HG02623 (cell line): ENCODE measurements at regions not wholly inside any gene's neighbourhood (a gene's known extent, or its start where the extent isn't known, plus 50 kb on each side); places are given as distances from the start of the nearest gene placed in this dataset.

ENCODE experiments used
- ATAC-seq: cut with Tn5 transposase; IDR thresholded peaks from one replicate; pipeline ENCODE4 v1.9.1; 2021; ENCODE audit warnings: moderate library complexity; ENCODE audit not compliant: unreplicated experiment

GRCh38 chr4:171186700-171187099, 626.5 kb upstream of the GALNTL6 start:
- no peak for ATAC-seq

- no peak for ATAC-seq
Observed at GRCh38 chr4:171181090-171181489, 632.1 kb upstream of the GALNTL6 start.

GRCh38 chr4:171170671-171171070, 642.5 kb upstream of the GALNTL6 start:
- no peak for ATAC-seq

- no peak for ATAC-seq
Observed at GRCh38 chr4:171169396-171169795, 643.8 kb upstream of the GALNTL6 start.

- ATAC-seq: no peak
Observed at GRCh38 chr4:171162478-171162877, 650.7 kb upstream of the GALNTL6 start.

GRCh38 chr4:171157462-171158082, 655.6 kb upstream of the GALNTL6 start:
- ATAC-seq: no peak

- ATAC-seq: no peak
Observed at GRCh38 chr4:171142639-171143038, 670.6 kb upstream of the GALNTL6 start.

GRCh38 chr4:171142045-171142444, 671.2 kb upstream of the GALNTL6 start:
- no peak for ATAC-seq

GRCh38 chr4:171130256-171130801, 682.9 kb upstream of the GALNTL6 start:
- ATAC-seq: no peak

GRCh38 chr4:171118091-171118490, 695.1 kb upstream of the GALNTL6 start:
- ATAC-seq: no peak

- no peak for ATAC-seq
Observed at GRCh38 chr4:171117457-171117856, 695.7 kb upstream of the GALNTL6 start.

- no peak for ATAC-seq
Observed at GRCh38 chr4:171101845-171102244, 711.4 kb upstream of the GALNTL6 start.

GRCh38 chr4:171087089-171087488, 726.1 kb upstream of the GALNTL6 start:
- ATAC-seq: no peak

- no peak for ATAC-seq
Observed at GRCh38 chr4:171067422-171067821, 745.8 kb upstream of the GALNTL6 start.

GRCh38 chr4:171049380-171049779, 763.8 kb upstream of the GALNTL6 start:
- no peak for ATAC-seq

- no peak for ATAC-seq
Observed at GRCh38 chr4:171042989-171043524, 770.1 kb upstream of the GALNTL6 start.

- ATAC-seq: no peak
Observed at GRCh38 chr4:171035909-171036308, 777.3 kb upstream of the GALNTL6 start.

GRCh38 chr4:171031338-171031737, 781.9 kb upstream of the GALNTL6 start:
- no peak for ATAC-seq

GRCh38 chr4:171025776-171026175, 787.4 kb upstream of the GALNTL6 start:
- ATAC-seq: no peak

GRCh38 chr4:171025343-171025742, 787.9 kb upstream of the GALNTL6 start:
- ATAC-seq: no peak

GRCh38 chr4:171024720-171025303, 788.4 kb upstream of the GALNTL6 start:
- ATAC-seq: no peak

- ATAC-seq: no peak
Observed at GRCh38 chr4:171022824-171023230, 790.4 kb upstream of the GALNTL6 start.
